ENCODE measurements at regions not wholly inside any gene's neighbourhood (a gene's known extent, or its start where the extent isn't known, plus 50 kb on each side); places are given as distances from the start of the nearest gene placed in this dataset.

DNA sequence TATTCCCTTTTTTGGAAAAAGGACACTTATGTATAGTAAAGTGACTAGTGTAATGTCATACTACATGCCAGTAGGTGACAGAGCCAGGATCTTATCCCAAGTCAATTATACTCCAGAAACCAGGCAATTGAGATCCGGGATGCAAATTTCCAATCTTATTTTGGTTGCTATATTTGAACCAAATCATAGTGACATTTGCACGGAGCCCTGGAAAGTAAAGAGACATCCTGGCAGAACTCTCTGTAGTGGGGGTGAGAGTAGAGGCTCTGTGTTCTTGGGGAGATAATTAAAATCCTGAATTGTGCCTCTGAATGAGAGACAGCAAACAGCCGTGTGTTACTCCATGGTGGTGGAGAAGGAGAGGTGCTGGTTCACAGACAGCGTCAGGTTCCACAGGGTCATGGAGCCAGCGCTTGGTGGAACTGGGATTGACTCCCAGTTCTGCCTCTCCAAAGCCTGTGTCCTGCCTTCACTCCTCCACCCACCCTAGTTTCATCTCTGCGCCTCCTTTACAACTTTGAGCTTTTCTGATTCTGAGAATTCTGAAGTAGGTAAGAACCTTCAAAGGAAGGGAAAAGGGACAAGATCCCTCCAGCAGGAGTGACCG lies 432.3 kb downstream of the PTPRU start:
- Histone ChIP-seq H3K9me3 (no peaks in the 10 kb centered on the region), H3K36me3 (no peaks in the 10 kb centered on the region), H3K4me3 (no peak overlapping the region), H3K4me1 (no peaks in the 10 kb centered on the region), H3K27ac (no peak overlapping the region), H3K27me3 (peaks cover 0 to 2% of the 10 kb centered on the region in 2 donors)
- TF ChIP-seq, protein P1, sequence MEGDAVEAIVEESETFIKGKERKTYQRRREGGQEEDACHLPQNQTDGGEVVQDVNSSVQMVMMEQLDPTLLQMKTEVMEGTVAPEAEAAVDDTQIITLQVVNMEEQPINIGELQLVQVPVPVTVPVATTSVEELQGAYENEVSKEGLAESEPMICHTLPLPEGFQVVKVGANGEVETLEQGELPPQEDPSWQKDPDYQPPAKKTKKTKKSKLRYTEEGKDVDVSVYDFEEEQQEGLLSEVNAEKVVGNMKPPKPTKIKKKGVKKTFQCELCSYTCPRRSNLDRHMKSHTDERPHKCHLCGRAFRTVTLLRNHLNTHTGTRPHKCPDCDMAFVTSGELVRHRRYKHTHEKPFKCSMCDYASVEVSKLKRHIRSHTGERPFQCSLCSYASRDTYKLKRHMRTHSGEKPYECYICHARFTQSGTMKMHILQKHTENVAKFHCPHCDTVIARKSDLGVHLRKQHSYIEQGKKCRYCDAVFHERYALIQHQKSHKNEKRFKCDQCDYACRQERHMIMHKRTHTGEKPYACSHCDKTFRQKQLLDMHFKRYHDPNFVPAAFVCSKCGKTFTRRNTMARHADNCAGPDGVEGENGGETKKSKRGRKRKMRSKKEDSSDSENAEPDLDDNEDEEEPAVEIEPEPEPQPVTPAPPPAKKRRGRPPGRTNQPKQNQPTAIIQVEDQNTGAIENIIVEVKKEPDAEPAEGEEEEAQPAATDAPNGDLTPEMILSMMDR (IDR thresholded peaks at IDR 0.05) = no peak
- TF ChIP-seq POLR2A (IDR thresholded peaks at IDR 0.05) = no peak
- no peak for TF ChIP-seq POLR2AphosphoS5 (IDR thresholded peaks at IDR 0.05)
- intact Hi-C loops (cut with DNase I; ENCODE audit: low total_unique reads) = no loop called here
- no peak for DNase-seq (ENCODE audit: low spot score in 2 of 2)

DNA sequence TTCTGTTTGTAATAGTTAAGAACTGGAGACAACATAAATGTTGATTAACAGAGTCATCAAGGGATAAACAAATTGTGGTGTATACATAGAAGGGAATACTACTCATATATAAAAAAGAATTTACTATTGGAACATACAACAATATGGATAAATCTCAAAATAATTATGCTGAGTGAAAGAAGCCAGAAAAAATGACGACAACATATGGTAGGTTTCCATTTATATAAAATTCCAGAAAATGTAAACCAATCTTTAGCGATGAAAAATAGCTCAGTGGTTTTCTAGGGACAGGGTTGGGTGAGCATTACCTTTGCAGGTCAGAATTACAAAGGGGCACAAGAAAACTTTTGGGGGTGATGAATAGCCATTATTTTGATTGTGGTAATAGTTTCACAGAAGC lies 431.6 kb downstream of the PTPRU start:
- peaks cover 0 to 2% of the 10 kb centered on the region in 2 donors for H3K27me3 ChIP-seq
- DNase-seq (ENCODE audit: low spot score in 2 of 2) = no peak
- no peaks in the 10 kb centered on the region for H3K36me3 ChIP-seq
- TF ChIP-seq, protein P1 (IDR thresholded peaks at IDR 0.05) = no peak
- TF ChIP-seq POLR2AphosphoS5 (IDR thresholded peaks at IDR 0.05) = no peak
- no peak for TF ChIP-seq POLR2A (IDR thresholded peaks at IDR 0.05)
- no peak overlapping the region for H3K27ac ChIP-seq
- no peaks in the 10 kb centered on the region for H3K9me3 ChIP-seq
- no peak overlapping the region for H3K4me3 ChIP-seq
- no peaks in the 10 kb centered on the region for H3K4me1 ChIP-seq
- intact Hi-C loops (cut with DNase I; ENCODE audit: low total_unique reads) = no loop called here

DNA sequence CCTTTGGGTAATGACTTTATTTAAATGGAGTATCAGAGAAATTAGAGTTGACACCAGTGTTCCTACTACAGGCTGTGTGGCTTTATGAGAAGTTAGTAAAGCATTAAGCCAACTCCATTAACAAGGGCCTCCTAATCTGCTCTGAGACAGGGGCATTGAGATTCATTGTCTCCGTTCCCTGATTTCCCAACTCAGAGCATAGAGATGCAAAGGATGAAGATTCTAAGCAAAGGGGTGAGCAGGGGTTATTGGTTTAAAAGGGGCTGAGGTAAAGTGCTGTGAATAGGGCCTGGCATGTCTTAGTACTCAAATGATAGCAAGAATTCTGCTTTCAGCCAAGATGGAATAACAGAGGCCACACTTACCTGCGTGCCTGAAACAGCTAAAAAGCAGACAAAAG lies 428.4 kb downstream of the PTPRU start:
- Histone ChIP-seq H3K9me3 (peaks cover 0 to 17% of the 10 kb centered on the region in 2 donors), H3K27ac (no peak overlapping the region), H3K4me1 (no peaks in the 10 kb centered on the region), H3K4me3 (no peak overlapping the region), H3K36me3 (no peaks in the 10 kb centered on the region), H3K27me3 (peaks cover 0 to 2% of the 10 kb centered on the region in 2 donors)
- TF ChIP-seq POLR2AphosphoS5 (IDR thresholded peaks at IDR 0.05) (no peak), POLR2A (IDR thresholded peaks at IDR 0.05) (no peak)
- TF ChIP-seq, protein P1 (IDR thresholded peaks at IDR 0.05) = no peak
- intact Hi-C loops (cut with DNase I; ENCODE audit: low total_unique reads) = no loop called here
- no peak for DNase-seq (ENCODE audit: low spot score in 2 of 2)

DNA sequence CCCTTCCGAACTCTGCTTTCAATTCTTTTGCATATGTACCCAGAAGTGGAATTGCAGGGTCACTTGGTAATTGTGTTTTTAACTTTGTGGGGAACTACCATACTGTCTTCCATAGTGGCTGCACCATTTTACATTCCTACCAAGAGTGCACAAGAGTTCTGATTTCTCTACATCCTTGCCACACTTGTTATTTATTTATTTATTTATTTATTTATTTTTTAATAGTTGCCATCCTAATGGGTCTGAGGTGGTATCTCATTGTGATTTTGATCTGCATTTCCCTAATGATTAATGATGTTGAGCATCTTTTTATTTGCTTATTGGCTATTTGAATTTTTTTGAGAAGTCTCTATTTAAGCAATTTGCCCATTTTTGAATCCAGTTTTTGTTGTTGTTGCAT lies 422.4 kb downstream of the PTPRU start:
- intact Hi-C loops (cut with DNase I; ENCODE audit: low total_unique reads) = no loop called here
- no peak for TF ChIP-seq POLR2AphosphoS5 (IDR thresholded peaks at IDR 0.05)
- TF ChIP-seq, protein P1 (IDR thresholded peaks at IDR 0.05) = no peak
- TF ChIP-seq POLR2A (IDR thresholded peaks at IDR 0.05) = no peak
- H3K27me3 ChIP-seq = no peaks in the 10 kb centered on the region

DNA sequence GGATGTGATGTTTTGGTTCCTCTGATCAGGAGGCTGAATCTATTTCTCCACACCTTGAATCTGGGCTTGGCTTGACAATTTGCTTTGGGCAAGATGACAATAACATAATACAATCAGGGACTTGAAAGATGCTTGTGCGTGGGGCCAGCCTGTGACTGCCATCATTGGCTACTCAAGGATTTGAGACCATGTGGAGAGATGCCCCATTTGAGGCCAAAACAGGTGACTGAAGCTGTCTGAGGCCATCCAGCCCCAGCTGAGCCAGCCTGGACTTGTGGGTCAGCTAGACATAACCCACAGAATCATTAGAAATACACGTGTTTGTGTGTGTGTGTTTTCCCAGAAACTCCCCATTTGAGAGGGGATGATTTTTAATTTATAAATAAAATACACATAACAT lies 421.5 kb downstream of the PTPRU start:
- Histone ChIP-seq H3K36me3 (no peaks in the 10 kb centered on the region), H3K27ac (no peak overlapping the region), H3K9me3 (peaks cover 6 to 24% of the 10 kb centered on the region in 2 donors), H3K4me3 (no peak overlapping the region), H3K27me3 (no peaks in the 10 kb centered on the region), H3K4me1 (no peaks in the 10 kb centered on the region)
- DNase-seq (ENCODE audit: low spot score in 2 of 2) = no peak
- TF ChIP-seq POLR2A (IDR thresholded peaks at IDR 0.05) (no peak), POLR2AphosphoS5 (IDR thresholded peaks at IDR 0.05) (no peak)
- TF ChIP-seq, protein P1 (IDR thresholded peaks at IDR 0.05) = no peak
- intact Hi-C loops (cut with DNase I; ENCODE audit: low total_unique reads) = no loop called here

More for the DNA sequence above, 422.4 kb downstream of the PTPRU start:
- Histone ChIP-seq H3K4me3 (no peak overlapping the region), H3K36me3 (no peaks in the 10 kb centered on the region), H3K9me3 (peaks cover 6 to 24% of the 10 kb centered on the region in 2 donors), H3K4me1 (no peaks in the 10 kb centered on the region), H3K27ac (no peak overlapping the region)
- DNase-seq (ENCODE audit: low spot score in 2 of 2) = no peak
